HG03280 (cell line): ENCODE measurements at regions not wholly inside any gene's neighbourhood (a gene's known extent, or its start where the extent isn't known, plus 50 kb on each side); places are given as distances from the start of the nearest gene placed in this dataset.
A peak's percentile ranks its signal among the peaks of the same experiment; 100 is the strongest.
"Not testable (repeated sequence)": the region's sequence is repeated elsewhere in the genome, so short reads cannot be mapped to it uniquely, and the experiment has no call there.

Source experiments
- ATAC-seq: cut with Tn5 transposase; IDR thresholded peaks from one replicate; pipeline ENCODE4 v1.9.1; 2021; ENCODE audit warnings: mild to moderate bottlenecking, moderate library complexity; ENCODE audit not compliant: unreplicated experiment

DNA sequence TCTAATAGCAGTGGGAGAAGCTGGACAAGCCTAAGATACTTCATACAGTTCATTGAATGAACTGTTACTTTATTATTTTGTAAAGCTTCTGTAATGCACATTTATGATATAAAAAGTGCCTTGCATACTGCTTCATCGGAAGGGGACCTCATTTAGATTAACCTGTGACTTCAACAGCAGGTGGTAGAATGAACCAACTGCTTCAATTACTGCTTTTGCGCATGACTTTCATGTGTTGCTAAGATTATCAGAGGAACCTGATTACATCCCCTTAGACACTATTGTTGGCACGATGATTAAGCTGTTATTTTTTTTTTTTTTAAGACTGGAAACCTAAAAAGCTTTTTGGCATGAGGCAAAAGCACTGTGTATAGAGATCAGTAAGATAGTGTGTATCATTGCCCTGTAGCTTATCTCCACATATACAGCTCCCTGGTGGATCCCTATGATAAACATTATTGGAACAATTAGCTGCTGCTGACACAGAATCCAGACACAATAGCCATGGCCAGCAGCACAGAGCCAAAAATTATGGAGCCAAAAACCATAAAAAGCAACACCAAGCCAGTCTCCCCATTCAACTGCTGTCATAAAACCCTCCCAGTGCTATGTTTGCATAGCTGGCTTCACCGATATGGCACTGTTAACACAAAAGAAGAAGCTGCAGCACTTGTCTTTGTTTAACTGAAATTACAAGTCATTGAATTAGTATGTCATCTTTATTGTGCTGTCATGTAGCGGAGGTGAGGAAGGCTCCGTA, 731.6 kb upstream of the MMS22L start:
- ATAC-seq: no peak

DNA sequence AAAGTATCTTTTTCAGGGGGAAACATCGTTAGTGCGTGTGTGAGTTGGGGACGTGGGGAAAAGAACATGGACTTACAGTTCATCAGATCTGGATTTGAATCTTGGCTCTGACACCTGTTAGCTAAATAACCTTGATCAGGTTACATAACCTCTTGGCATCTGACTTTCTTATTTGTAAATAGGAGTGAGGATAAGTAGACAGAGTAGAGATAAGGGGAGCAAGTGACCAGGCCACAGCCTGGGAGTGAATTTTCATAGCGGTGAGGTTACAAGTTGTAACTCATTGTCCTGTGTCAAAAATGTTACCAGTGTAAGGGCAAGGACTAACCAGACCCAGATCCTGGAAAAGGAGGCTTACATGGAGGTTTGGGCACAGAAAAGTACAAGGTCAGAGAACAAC, 733.5 kb upstream of the MMS22L start:
- ATAC-seq: no peak

DNA sequence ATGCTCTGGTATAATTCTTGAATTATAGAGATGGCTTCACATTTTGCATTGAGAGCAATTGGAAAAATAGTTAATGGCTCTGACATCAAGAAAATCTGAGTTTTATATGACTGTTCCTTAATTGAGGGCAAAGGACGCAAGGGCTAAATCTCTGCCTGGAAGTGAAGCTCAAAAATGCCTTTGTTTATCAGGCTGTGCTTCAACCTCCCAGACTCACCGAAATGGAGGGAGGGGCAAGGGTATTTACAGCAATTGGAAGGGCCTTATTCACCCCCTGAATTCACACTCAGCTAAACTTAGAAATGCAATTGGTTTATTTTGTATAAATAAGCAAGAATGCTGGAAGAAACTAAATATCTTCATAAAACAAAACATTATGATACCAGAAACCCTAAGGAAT, 737.2 kb upstream of the MMS22L start:
- ATAC-seq: no peak

DNA sequence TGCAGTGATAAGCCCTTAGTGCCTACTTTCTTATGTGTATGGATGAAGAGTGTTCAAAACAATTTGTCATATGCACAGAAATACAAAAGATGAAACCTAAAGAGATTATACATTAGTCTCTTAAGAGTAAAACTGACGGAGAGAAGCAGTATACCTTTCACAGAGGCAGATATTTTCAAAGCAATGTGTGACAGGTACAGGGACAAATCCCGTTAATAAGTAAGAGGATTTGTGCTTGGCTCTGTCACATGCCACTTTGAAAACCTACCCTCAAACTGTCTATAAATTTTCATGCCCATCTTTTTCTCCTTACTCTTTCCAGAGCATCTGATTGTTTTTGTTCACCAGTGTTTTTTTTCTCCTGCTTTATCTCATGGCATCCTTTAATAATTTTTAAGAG, 741.3 kb upstream of the MMS22L start:
- no peak for ATAC-seq

DNA sequence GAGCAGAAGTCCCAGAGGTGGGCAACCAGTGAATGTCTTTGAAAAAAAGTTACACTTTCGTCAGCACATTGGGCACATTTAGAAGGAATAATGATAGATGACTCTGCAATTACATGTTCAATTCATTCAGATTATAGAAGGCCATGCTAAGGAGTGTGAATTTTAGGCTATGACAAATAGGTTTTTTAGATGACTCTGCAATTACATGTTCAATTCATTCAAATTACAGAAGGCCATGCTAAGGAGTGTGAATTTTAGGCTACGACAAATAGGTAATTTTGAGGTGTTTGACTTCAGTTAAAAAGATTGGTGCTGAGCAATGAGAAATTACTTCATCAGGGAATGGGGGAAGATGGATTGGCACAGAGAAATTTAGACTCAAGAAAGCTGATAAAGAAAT, 744.9 kb upstream of the MMS22L start:
- no peak for ATAC-seq

DNA sequence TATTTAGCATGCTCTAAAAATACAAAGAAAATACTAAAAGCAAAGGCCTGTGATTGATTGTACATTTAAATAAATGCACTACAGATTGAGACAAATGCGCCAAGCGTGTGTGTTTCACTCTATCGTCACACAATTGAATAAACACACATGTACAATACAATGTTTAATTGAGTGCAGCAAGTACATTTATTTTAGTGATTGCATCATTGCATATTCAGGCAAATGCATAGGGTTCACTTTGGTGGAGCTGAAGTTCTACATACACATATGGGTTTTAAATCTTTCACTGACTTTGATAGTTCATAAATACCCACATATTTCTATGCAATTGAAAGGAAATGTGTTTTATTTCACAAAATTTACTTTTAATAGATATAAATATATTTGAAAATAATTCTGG, 750.6 kb upstream of the MMS22L start:
- ATAC-seq: no peak

DNA sequence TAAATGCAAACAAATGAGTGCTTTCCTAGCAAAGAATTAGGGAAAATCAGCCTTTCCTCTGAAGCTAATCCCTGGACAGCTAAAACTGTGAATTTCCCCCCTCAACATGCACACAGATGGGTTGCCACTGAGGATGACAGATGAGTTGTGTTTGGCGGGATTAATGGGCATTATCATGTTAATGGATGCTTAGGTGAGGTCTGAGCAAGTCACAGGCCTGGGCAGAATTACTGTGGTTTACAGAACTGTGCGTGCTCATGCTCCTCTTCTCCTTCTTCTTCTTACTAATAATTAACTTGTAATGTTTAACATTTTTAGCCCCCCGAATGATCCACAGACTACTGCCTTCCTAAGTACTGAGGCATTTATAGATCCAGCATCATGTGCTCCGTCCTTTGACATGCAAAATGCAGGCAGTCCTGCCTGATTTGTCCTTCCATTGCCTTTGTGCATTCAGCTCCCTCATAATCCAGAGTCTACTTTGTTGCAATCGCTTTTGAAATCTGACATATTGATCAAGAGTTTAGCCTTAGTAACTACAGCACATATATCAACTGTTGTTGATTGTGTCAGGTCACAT, 753.4 kb upstream of the MMS22L start:
- no peak for ATAC-seq

DNA sequence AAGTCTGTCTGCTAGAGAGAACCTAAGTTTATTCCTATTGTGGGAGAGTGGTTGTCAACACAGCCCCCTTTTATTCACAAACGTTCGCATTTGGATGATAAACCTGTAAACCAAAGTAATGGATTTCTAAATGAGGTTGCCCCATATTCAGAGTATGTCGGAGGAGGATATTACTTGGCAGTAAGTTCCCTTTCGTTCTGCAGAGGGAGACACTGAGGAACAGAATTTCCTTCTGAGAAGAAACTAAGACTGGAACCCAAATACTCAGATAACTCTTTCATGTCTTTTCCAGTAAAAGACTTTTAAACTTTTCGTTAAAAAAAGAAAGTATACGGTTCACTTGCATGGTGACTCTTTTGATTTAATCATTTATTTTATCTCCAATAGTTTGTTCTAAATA, 754.6 kb upstream of the MMS22L start:
- no peak for ATAC-seq

DNA sequence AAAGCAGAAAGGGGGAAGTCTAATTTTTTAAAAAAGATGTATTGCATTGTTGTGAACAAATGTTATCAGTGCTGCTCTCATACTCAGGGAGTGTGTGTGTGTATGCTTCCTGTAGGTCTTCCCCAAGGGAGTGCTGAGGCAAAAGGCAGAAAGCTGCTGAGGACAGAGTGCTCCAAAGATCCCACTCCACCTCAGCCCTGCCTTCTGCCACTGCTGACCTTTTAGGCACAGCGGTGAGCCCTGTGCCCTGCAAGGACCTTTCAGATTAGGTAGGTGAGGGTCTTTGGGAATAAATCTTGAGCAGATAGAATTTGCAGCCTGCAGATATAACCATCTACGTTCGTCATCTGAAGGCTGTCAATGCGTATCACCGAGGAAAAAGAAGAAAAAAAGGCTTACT, 756.4 kb upstream of the MMS22L start:
- ATAC-seq: no peak

DNA sequence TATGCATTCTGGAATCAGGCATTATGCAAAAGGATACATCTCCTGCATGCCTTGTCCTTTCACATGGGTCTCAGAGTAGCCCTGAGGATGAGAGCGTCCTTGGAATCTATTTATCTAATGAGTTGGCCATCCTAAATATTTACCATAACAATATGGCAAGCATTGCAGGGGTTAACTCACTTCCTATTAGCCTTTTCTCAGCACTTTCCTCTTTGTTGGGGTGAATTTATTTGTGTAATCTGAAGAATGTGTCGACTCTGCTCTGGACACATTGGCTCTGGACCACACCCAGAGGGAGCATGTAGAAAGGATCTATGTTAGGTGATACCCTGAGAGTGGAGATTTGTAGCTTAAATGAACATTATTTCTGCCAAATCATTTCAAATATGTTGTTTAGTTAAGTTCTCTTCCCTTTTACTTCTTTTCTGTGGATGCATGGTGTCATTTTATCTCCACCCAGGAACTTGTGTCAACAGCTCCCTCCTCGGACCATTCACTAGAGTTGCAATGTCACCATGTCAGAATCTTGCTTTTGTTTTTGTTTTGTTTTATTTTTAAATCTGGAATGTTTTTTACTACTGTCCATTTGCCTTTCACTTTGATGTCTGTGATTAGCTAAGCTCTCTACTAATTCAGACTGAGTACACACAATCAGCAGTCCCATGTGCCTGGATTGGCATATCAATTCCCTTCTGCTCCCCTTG, 757.0 kb upstream of the MMS22L start:
- no peak for ATAC-seq

DNA sequence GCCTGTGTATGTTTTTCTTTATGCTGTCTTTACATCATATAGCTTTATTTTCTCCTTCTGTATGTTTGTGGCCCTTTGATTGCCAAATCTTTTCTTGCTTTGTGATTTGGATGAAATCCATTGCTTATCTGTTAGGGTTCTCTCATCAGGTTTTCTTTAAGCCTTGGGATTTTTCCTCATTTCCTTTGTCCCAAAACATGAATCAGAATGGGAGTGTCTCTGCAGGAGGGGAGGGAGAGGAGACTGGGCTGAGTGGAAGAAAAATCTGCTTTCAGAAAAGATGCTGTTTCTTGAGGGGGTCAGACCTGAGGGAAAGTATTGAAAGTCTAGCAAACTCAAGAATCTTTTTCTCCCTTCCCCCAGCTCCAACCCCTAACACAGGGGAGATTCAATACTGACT, 758.0 kb upstream of the MMS22L start:
- no peak for ATAC-seq

DNA sequence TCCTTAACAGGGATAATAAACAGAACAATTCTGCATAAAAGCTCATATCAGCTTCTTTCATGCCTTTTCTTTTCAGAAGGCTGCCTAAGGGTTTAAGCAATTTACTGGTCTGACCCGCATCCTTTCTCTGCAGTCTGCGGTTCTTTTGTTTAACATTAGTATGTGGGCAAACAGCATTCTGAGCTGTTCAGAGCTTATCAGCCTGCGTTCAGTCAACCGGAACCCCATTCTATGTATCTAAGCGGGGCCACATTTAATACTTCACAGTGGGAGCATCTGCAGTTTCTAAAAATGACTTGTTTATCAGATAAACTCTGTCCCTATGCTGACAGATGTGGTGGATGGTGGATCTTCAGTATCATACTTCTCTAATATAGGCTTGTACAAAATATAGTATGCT, 758.9 kb upstream of the MMS22L start:
- ATAC-seq: no peak

DNA sequence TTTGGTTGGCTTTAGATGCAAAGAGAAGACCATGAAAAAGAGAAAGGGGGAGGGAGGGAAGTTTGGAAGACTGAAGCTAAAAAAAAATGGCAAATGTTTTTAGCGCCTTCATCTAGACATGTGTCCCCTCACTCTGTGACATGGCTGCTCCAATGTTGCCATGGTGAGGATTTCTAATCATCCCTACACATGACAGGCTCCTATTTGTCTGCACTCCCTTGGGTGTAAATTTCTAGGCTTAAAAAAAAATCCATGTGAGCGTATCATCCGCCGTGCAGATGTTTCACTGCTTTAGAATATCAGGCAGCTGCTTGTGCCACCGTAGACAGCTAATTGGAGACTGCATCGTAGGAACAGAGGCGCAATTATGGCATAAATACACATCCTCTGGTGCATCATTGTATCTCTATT, 761.1 kb upstream of the MMS22L start:
- no peak for ATAC-seq

DNA sequence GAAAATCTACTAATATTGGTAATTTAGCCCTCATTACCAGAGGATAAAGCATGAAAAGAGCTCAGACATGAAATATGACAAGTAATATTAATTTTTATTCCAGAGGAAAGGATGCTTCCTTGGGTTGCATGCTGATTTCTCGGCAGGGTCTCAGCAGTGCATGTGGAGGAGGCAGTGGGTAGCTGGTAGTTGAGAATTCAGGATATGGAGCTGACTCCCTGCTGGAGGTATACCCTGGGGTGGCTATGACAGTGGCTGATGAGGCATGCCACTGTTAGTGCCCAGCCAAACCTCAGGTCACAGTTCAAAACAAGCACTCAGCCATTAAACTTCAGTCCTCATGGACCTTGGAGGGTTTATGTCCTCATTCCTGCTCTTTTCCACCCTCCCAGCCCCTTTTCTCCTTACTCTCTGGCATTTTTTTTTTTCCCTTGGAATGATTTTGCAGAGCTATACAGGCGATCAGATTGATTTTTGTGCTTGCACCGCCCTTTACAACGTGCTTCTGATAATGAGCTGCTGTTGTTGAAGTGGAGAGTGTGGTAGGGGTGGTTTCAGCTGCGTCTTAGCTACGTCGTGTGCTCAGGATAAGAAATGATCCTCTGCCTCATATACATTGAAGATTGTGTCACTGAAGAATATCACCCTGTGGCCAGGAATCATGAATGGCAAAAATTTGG, 761.9 kb upstream of the MMS22L start:
- no peak for ATAC-seq

DNA sequence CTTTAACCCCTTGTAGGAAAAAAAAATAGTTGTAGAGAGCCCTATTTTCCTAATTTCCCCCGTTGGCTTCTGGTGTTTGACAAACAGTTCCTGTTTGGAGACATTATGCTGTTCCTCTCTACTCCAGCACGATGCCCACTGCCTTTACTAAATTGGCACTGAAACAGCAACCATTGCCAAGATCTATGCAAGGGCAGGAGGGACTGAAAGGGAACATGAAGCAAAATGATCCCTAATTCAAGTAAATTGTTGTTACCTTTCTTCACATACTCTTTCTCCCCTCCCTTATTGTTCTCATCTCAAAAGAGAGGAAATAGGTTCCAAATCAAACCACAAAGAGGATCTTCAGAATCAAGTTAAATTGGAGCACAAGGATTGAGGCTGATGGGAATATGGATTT, 764.1 kb upstream of the MMS22L start:
- ATAC-seq: no peak

DNA sequence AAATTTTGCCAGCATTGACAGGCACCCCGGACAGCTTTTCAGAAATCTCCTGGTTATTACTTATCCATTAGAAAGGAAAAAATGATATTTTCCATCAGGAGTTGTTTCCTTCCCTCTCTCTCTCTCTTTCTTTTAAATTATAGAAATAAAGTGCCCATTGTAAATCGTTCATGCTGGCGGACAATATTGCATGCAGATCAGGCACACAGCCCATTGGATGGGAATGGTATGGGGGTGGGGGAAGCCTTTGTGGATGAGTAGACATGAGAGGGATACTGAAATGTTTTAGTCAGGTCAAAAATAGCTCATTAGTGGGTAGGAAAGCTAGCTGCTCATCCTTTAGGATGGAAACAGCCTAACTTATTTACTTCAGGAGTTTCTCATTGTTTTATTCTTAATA, 764.9 kb upstream of the MMS22L start:
- no peak for ATAC-seq

DNA sequence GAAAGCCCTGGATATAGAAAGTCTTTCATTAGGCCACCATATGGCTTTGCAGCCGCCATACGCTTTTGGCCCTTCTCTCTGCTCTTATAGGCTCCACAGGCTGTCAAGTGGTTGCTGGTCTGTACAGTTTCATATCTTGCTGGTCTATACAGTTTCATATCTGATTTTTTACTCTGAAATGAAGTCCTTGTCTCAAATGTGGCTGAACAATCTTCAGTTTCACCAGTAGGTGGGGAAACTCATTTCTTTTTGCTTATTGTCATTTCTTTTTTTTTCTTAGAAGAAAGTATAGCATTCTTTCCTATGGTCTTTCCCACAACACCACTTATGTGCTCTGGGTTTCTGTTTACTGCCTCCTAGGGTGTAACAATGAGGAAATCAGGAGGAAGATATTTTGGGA, 771.4 kb upstream of the MMS22L start:
- peak; percentile 74 for ATAC-seq

DNA sequence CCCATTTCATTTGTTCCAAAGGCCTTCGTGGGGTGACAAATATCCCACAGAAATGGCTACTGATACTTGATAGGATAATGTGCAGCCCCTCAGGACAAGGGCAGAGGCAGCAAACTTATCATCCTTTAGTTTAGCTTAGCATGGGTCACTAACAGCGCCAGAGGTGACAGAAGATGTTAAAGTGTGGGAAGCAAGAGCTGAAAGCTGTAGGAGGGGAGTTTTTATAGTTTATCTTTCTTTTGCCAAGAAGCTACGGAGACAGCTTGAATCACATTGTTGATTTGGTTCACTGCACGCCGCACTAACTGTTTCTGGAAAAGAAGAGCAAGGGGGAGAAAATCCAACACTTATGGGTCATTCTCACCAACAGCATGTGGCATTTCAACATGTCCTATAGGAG, 773.9 kb upstream of the MMS22L start:
- no peak for ATAC-seq

DNA sequence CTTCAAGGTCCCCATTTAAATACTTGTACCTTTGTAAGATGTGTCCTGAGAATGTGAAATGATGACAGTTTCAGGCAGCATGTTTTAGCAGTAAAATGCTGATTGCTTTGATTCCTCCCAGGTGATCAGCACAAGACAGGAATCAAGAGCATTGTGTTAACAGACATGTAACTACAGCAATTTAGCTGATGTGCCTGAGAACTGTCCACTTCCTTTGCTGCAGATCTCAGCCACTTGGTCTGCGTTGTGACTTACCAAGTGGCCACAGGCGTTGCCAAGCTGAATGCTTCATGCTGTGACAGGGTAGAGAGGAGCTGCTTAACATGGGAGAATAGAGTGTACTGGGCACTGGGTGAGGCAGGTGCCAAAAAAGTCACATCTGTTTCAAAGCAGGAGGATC, 767.0 kb upstream of the POU3F2 start:
- ATAC-seq: no peak

DNA sequence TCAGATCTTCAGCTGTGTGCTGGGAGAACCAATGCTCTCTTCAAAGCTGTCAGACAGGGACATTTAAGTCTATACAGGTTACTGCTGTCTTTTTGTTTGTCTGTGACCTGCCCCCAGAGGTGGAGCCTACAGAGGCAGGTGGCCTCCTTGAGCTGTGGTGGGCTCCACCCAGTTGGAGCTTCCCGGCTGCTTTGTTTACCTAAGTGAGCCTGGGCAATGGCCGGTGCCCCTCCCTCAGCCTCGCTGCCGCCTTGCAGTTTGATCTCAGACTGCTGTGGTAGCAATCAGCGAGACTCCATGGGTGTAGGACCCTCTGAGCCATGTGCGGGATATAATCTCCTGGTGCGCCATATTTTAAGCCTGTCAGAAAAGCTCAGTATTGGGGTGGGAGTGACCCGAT, 745.8 kb upstream of the POU3F2 start:
- ATAC-seq: not testable (repeated sequence)

DNA sequence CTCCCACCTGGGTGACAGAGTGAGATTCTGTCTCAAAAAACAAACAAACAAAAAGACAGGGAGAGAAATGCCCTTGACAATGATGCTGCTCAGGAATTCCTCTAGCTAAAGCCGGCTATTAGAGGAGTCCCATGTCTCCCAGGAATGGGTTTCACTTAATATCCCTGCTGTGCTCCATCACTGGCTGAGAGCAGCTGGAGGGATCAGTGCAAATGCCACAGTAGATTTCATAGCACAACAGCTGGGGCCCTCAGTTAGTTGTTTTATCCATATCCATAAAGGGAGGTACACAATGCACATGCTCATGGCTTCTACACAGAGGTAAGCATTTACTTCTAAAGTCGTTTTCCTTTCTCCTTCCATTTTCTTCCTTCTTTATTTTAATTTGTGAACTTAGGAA, 742.0 kb upstream of the POU3F2 start:
- no peak for ATAC-seq

DNA sequence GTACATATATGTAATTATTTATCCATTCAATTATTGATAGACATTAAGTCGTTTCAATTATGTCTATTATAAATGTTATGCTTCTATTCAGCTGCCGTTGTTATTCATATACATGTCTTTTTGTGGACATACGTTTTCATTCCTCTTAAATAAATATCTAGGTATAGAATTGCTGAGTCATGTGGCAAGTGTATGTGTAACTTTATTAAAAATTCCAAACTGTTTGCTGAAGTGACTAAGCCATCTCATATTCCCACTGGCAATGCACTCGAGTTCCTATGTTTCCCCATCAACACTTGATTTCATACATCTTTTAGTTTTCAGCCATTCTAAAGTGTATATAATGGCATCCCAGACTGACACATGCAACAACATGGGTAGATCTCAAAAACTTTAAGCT, 739.7 kb upstream of the POU3F2 start:
- ATAC-seq: no peak
